HCT116 (cell line): ENCODE measurements at regions not wholly inside any gene's neighbourhood (a gene's known extent, or its start where the extent isn't known, plus 50 kb on each side); places are given as distances from the start of the nearest gene placed in this dataset.

ENCODE experiments used
- ATAC-seq: fragments of 200-7000 bp; cut with Tn5 transposase; 2 replicates; pipeline ENCODE4 v1.9.1; 2020; ENCODE audit warnings: mild to moderate bottlenecking, moderate library complexity
- BruUV-seq: library from RNA; stranded (reverse); fragments of 400-500 nt; replicated peaks from 2 replicates; lab custom pipeline; 2021; lab: Mats Ljungman, UMichigan
- CTCF ChIA-PET: fragments of 300-600 bp; sonication (Branson Sonifier 250); formaldehyde crosslinking; loops from one replicate; lab custom pipeline; 2021; ENCODE audit warnings: antibody characterized with exemption; lab: Charles Lee
- POLR2A ChIA-PET: fragments of 300-600, 350-600 bp; sonication (Branson Sonifier 250); formaldehyde crosslinking; loops from one replicate; lab custom pipeline; 2021; ENCODE audit warnings: antibody characterized with exemption; lab: Charles Lee
- RAD21 ChIA-PET, 2 experiments: fragments of 300-600 bp; sonication (Branson Sonifier 250); formaldehyde crosslinking; loops; one replicate each; lab custom pipeline; 2023; ENCODE audit warnings: low total read pairs in 2 of 2; ENCODE audit not compliant: uncharacterized antibody in 2 of 2, unreplicated experiment in 2 of 2, low non-redundant PET in 1 of 2; lab: Charles Lee
- DNase-seq: peaks from one replicate; pipeline ENCODE4 v3.0.0-alpha.2; 2010; ENCODE audit warnings: low read depth, low spot score
- H2AFZ ChIP-seq: fragments of 200-600 bp; shearing (Covaris generic), sonication (generic); 2 replicates; pipeline ENCODE4 v1.6.1; 2017; ENCODE audit warnings: low read depth, mixed run types, mixed read lengths, antibody characterized with exemption, low read length; ENCODE audit not compliant: poor library complexity, severe bottlenecking
- H3K27ac ChIP-seq: 2 replicates; pipeline ENCODE4 v1.5.1; 2012; ENCODE audit warnings: low read depth, low read length
- H3K27me3 ChIP-seq: fragments of 200-600 bp; sonication (generic); 2 replicates; pipeline ENCODE4 v1.6.1; 2016; ENCODE audit warnings: mixed run types, low read length, mixed read lengths; ENCODE audit not compliant: insufficient read depth
- H3K36me3 ChIP-seq, 2 experiments: fragments of 200-500 bp in 1 of 2; fragments of 200-600 bp in 1 of 2; sonication (Bioruptor generic) in 1 of 2; sonication (generic) in 1 of 2; 2 replicates each; pipeline versions ENCODE4 v1.5.1 to v1.6.1; 2014 to 2016; ENCODE audit warnings: low read length in 2 of 2, inconsistent platforms in 1 of 2, mixed read lengths in 1 of 2, mixed run types in 1 of 2; ENCODE audit not compliant: insufficient read depth in 2 of 2, control insufficient read depth in 1 of 2
- H3K4me1 ChIP-seq, 2 experiments: fragments of 200-600 bp in 1 of 2; sonication (generic) in 1 of 2; 2 replicates each; pipeline versions ENCODE4 v1.5.1 to v1.6.1; 2012 to 2017; ENCODE audit warnings: low read length in 2 of 2, inconsistent platforms in 1 of 2, mild to moderate bottlenecking in 1 of 2, mixed read lengths in 1 of 2, mixed run types in 1 of 2, moderate library complexity in 1 of 2; ENCODE audit not compliant: insufficient read depth in 2 of 2, control insufficient read depth in 1 of 2
- H3K4me2 ChIP-seq: fragments of 200-600 bp; sonication (generic); 2 replicates; pipeline ENCODE4 v1.6.1; 2017; ENCODE audit warnings: mixed run types, low read length, mixed read lengths
- H3K4me3 ChIP-seq, 2 experiments: fragments of 200-600 bp in 1 of 2; sonication (generic) in 1 of 2; replicated peaks in 1 of 2; 2 replicates each; pipeline ENCODE4 v1.5.1; 2011 to 2016; ENCODE audit warnings: low read length in 2 of 2, control low read depth in 1 of 2, low read depth in 1 of 2, mild to moderate bottlenecking in 1 of 2, mixed read lengths in 1 of 2, mixed run types in 1 of 2
- H3K79me2 ChIP-seq: fragments of 200-600 bp; sonication (generic); 2 replicates; pipeline ENCODE4 v1.6.1; 2017; ENCODE audit warnings: mild to moderate bottlenecking, mixed run types, low read length, moderate library complexity, mixed read lengths; ENCODE audit not compliant: insufficient read depth
- H3K9ac ChIP-seq: fragments of 200-600 bp; sonication (generic); 2 replicates; pipeline ENCODE4 v1.6.1; 2016; ENCODE audit warnings: low read length, mixed read lengths
- H3K9me2 ChIP-seq: fragments of 200-600 bp; sonication (generic), shearing (Covaris generic); 2 replicates; pipeline ENCODE4 v1.6.1; 2017; ENCODE audit warnings: mixed run types, mild to moderate bottlenecking, moderate library complexity; ENCODE audit not compliant: insufficient read depth
- H3K9me3 ChIP-seq, 2 experiments: fragments of 200-500 bp in 1 of 2; fragments of 200-600 bp in 1 of 2; sonication (Bioruptor generic) in 1 of 2; sonication (generic) in 1 of 2; 2 replicates each; pipeline ENCODE4 v1.6.1; 2014 to 2017; ENCODE audit warnings: low read length in 2 of 2, mixed read lengths in 2 of 2, inconsistent platforms in 1 of 2, low read depth in 1 of 2, mild to moderate bottlenecking in 1 of 2, mixed run types in 1 of 2, moderate library complexity in 1 of 2; ENCODE audit not compliant: control insufficient read depth in 1 of 2, insufficient read depth in 1 of 2
- H4K20me1 ChIP-seq: fragments of 200-600 bp; sonication (generic), shearing (Covaris generic); 2 replicates; pipeline ENCODE4 v1.6.1; 2017; ENCODE audit warnings: mixed run types, mild to moderate bottlenecking, moderate library complexity; ENCODE audit not compliant: insufficient read depth
- CEBPB ChIP-seq: IDR thresholded peaks from 2 replicates; pipeline ENCODE4 v1.6.1; 2012; ENCODE audit warnings: low read depth
- FOSL1 ChIP-seq: IDR thresholded peaks from 2 replicates; pipeline ENCODE4 v1.6.1; 2012; ENCODE audit warnings: low read depth
- JUND ChIP-seq: IDR thresholded peaks from 2 replicates; pipeline ENCODE4 v1.6.1; 2012
- MAX ChIP-seq: IDR thresholded peaks from 2 replicates; pipeline ENCODE4 v1.6.1; 2012
- POLR2A ChIP-seq: IDR thresholded peaks from 2 replicates; pipeline ENCODE4 v1.7.0; 2011; ENCODE audit warnings: borderline replicate concordance; ENCODE audit not compliant: insufficient read depth, insufficient read length; ENCODE audit errors: extremely low read depth
- POLR2AphosphoS5 ChIP-seq: IDR thresholded peaks from 2 replicates; pipeline ENCODE4 v1.6.1; 2011; ENCODE audit warnings: mild to moderate bottlenecking, low read depth, low read length, moderate library complexity
- RAD21 ChIP-seq: IDR thresholded peaks from 2 replicates; pipeline ENCODE4 v1.6.1; 2012; ENCODE audit warnings: low read depth, mild to moderate bottlenecking
- SRF ChIP-seq: IDR thresholded peaks from 2 replicates; pipeline ENCODE4 v1.6.1; 2012; ENCODE audit warnings: low read depth
- ZBTB33 ChIP-seq: IDR thresholded peaks from 2 replicates; pipeline ENCODE4 v1.6.1; 2011; ENCODE audit warnings: mild to moderate bottlenecking, low read length, moderate library complexity; ENCODE audit not compliant: insufficient replicate concordance; ENCODE audit errors: extremely low read depth
- ZFX ChIP-seq: fragments of 450-650 bp; IDR thresholded peaks from 2 replicates; pipeline ENCODE4 v1.6.1; 2017
- intact Hi-C: fragments of 100-400 bp; cut with micrococcal nuclease; formaldehyde crosslinking; loops from 2 replicates; pipeline ENCODE4 v1.10.0; 2022

GRCh38 chr6:139590206-139590605 lies 215.8 kb upstream of the CITED2 start:
- Histone ChIP-seq H2AFZ (no peak overlapping the region), H3K27ac (no peak overlapping the region), H3K9me3 (no peaks in the 10 kb centered on the region), H3K36me3 (no peaks in the 10 kb centered on the region), H3K4me2 (no peak overlapping the region), H3K79me2 (no peaks in the 10 kb centered on the region), H3K4me1 (peaks cover 27% of the 10 kb centered on the region in 2 experiments), H3K9ac (no peak overlapping the region), H3K9me2 (0 out of 2 replicates have a peak, but pooled peaks cover 3% of the 10 kb centered on the region), H4K20me1 (no peaks in the 10 kb centered on the region), H3K27me3 (no peaks in the 10 kb centered on the region), H3K4me3 (no peak overlapping the region)
- no TSS peak for BruUV-seq
- ATAC-seq: no peak
- CTCF ChIA-PET: no interaction called here
- RAD21 ChIA-PET: no interaction called here
- TF ChIP-seq ZFX (no peak), ZBTB33 (no peak)
- POLR2A ChIA-PET: no interaction called here
- intact Hi-C loops: no loop called here
- no peak for DNase-seq

- H4K20me1 ChIP-seq: no peaks in the 10 kb centered on the region
- H3K9me2 ChIP-seq: no peaks in the 10 kb centered on the region
- intact Hi-C loops: loop anchor here (10.0 kb wide), 1 partner anchor 214 kb away; the partner anchor contains the start of gene CITED2
- peak overlapping the region; percentile 57 for H3K4me2 ChIP-seq
- H2AFZ ChIP-seq: peak overlapping the region; percentile 72
- TF ChIP-seq SRF (no peak), MAX (no peak), ZBTB33 (no peak), CEBPB (no peak), POLR2AphosphoS5 (no peak), JUND (no peak), FOSL1 (no peak), RAD21 (no peak), POLR2A (no peak)
- H3K9ac ChIP-seq: no peak overlapping the region
- peaks cover 27% of the 10 kb centered on the region in 2 experiments for H3K4me1 ChIP-seq
- H3K79me2 ChIP-seq: no peaks in the 10 kb centered on the region
- H3K4me3 ChIP-seq: no peak overlapping the region
- ChIA-PET CTCF (no interaction called here), POLR2A (interaction anchor here (1.3 to 1.4 kb wide), 2 partner anchors 11 to 214 kb away, joined by 4 to 5 read pairs; partner anchors contain the start of gene CITED2), RAD21 (no interaction called here)
- no peaks in the 10 kb centered on the region for H3K36me3 ChIP-seq
- no TSS peak for BruUV-seq
- H3K9me3 ChIP-seq: no peaks in the 10 kb centered on the region
- ATAC-seq (no peak), DNase-seq (no peak)
- H3K27me3 ChIP-seq: no peaks in the 10 kb centered on the region
- H3K27ac ChIP-seq: peak overlapping the region; percentile 63; the same call in 1 of the 2 replicates
Observed at GRCh38 chr6:139588734-139589593, 214.5 kb upstream of the CITED2 start.
